HG02759 (cell line): ENCODE measurements at regions not wholly inside any gene's neighbourhood (a gene's known extent, or its start where the extent isn't known, plus 50 kb on each side); places are given as distances from the start of the nearest gene placed in this dataset.

ENCODE experiments used
- ATAC-seq: cut with Tn5 transposase; IDR thresholded peaks from one replicate; pipeline ENCODE4 v1.9.1; 2021; ENCODE audit warnings: mild to moderate bottlenecking, moderate library complexity; ENCODE audit not compliant: unreplicated experiment

- no peak for ATAC-seq
Observed at GRCh38 chr6:126526996-126527606, 187.2 kb downstream of the CENPW start.

DNA sequence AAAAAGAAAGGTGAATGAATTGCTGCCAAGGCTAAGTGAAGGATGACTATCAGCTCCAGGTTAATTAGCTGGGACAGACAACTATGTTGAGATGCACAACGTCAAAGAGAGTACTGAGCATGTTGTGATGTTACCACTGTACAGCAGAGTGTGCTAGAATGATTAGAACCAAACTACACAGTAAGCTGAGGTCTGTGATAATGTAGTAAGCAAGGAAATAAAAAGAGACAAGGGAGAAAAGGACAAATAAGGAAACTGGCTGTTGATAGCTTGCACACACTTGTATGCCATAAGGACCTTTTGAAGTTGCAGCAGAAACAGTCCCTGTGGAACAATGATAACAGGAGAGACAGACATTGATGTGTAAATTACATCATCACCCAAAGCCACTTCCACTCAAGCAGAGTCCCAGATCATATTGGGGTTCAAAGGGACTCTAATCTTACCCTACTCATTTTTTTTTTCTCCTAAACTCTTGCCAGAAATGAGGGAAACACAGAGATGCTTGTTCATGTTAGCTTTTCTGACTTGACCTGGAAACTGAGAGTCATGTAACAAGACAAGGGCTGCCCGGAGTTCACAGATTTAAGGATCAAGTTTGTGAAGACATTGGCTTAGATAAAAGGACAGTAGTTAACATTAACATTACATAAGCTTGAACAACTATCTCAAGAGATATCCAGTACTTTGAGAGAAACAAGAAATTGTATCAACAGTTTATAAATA lies 189.9 kb downstream of the CENPW start:
- ATAC-seq = no peak

GRCh38 chr6:126530775-126531174 lies 190.9 kb downstream of the CENPW start:
- no peak for ATAC-seq

DNA sequence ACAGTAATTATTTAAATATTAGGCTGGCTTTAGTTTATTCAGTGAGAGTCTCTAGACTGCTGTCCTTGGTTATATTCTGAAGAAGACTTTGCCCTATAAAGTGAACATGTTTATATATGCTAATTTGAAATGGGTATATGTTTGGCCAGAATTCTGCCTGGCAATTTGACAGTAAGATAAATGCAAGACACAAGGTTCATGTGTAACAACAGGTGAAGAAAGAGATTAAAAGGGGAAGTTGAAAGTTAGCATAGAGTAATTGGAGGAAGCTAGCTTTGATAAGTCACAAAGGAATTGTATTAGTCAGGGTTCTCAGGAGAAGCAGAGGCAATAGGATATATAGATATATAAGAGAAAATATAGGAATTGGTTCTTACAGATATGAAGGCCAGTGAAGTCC lies 191.4 kb downstream of the CENPW start:
- ATAC-seq = no peak

GRCh38 chr6:126531840-126532239 lies 191.9 kb downstream of the CENPW start:
- peak; percentile 85 for ATAC-seq

DNA sequence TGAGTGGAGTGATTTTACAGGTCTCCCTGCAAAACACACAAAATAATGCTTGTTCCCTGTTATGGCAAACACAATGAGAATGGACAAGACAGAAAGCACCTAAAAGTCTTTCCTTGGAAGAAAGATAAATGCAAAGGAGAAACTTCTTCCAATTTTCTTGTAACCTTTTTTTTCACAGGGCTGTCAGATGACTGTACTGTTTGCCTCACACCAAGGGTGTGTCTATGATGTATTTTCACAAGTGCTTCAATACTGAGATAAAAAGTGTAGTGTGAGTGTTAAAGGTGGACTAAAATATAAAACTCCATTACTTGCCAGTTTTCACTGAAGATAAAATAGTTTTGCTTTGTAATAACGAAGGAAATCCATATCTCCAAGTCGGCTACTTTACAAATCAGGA lies 194.5 kb downstream of the CENPW start:
- ATAC-seq = no peak

DNA sequence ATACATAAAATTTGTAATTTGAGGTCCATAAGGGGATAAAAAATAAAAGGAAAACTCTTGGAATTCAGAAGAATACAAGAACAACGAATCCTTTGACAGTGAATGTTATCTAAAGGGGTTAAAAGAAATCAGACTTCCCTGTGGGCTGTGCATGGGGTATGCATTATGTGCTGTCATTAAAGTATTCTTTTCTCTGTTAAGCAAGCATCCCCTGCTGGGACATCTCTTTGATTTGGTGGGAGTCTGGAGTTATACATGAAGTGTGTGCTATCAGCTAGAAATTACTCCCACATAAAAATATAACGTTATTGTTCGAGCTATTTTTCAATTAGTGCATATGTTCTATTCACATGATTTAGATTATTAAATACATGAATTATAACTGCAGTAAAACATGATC lies 195.2 kb downstream of the CENPW start:
- ATAC-seq = no peak

- no peak for ATAC-seq
Observed at GRCh38 chr6:126535595-126535994, 195.7 kb downstream of the CENPW start.

GRCh38 chr6:126537061-126537816 lies 197.3 kb downstream of the CENPW start:
- no peak for ATAC-seq

- no peak for ATAC-seq
Observed at GRCh38 chr6:126539022-126539421, 199.1 kb downstream of the CENPW start.

DNA sequence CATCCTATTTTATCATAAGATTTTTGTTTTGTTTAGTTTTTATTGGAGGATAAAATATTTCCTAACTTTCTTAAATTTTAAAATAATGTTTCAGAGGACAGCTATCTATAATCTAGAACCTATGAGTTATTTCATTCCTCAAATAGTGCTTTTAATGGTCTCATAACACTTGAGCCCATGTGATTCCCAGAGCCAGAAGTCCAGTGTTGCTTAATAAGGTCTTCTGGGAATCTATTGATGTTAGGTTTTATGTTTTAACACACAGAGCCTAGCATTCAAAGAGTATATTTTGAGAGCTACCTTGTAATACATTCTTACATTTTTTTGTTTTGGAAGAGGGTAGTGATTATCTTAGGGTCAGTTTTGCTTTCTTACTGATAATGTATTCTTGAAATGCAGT lies 200.2 kb downstream of the CENPW start:
- no peak for ATAC-seq

DNA sequence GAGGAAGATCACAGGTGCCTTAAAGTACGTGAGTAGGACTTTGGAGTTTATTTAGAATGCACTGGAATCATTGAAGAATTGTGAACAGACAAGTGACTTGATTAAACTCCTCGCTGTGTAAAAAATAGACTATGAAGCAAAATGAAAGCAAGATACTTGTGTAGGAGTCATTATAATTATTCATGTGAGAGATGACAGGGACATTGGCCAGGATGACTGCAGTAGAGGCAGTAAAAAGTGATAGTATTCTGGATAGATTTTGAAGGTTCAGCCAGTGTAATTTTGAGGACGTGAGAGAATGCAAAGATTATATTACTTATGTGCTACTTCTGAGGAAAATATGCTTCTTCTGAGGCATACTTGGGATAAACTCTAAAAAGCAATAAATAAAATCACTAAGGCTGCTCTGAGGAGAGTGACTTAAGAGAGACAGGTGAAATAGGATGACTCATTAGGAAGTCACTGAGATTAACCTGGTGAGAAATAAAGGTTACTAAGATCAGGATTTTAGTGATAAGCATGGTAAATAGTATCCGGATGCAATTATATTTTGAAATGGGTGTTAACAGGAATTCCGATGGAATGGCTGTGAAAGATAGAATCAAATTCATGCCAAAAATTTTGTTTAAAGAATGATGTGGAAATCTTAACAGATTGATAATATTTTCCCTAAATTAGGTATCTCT lies 202.0 kb downstream of the CENPW start:
- ATAC-seq = no peak

DNA sequence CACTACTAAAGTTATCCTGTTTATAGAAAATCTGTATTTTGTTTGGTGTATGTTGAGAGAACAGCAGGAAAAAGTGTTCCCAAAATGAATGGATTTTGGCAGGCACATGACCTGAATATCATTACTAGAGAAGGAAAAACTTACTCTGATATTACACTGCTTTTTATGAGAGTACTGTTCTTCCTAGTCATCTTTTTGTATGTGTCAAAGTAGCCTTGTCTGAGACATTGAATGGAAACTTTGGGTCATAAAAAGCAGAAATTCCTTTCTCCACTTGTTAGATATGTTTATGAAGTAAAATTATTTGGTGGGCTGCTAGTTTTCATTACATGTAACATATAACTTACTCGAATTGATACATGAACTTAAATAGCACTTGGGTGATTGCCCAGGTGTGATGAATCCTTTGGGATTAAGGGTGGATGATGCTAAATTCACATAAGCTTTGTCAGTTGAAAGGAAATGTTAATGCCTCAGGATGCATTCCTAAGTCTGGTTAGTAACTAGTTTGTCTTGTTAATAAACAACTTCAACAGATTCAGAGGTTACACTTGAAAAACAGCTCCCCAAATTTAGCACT lies 206.7 kb downstream of the CENPW start:
- no peak for ATAC-seq

- no peak for ATAC-seq
Observed at GRCh38 chr6:126548300-126548699, 208.4 kb downstream of the CENPW start.

- ATAC-seq = peak; percentile 42
Observed at GRCh38 chr6:126550323-126550722, 210.4 kb downstream of the CENPW start.

GRCh38 chr6:126551832-126552231 lies 211.9 kb downstream of the CENPW start:
- no peak for ATAC-seq

DNA sequence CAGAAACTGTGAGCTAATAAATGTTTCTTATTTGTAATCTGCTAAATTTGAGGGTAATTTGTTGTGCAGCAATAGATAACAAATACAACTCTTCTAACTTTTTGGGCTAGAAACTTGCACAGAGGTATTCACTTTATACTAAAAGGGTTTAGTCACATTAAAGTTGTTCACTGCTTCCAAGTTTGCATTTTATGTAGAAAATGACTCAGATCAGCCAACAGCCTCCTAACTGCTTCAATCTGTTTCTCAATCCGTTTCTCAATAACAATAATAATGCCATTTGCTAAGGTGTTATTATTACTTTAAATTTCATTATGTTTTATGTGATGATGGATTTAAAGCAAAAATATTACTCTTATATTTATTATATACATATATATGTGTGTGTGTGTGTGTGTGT lies 213.9 kb downstream of the CENPW start:
- no peak for ATAC-seq

DNA sequence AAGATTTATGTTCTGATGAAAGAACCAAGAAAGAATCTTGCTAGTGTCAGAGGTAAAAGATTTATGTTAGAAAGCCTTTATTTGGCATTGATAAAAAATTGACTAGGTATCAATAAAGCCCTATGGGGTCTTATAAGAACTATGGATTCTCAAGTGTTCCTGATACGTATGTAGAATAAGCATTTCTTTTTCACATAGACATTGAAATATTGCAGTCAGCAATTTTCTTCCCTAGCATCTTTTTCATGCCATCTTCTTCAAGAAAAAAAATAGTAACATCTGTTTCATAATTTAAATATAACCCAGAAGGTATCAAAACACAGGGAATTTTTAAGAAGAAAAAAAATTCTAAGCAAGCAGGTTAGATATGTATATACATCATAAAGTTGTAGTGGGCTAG lies 230.6 kb downstream of the CENPW start:
- no peak for ATAC-seq

- ATAC-seq = no peak
Observed at GRCh38 chr6:126574301-126574700, 234.4 kb downstream of the CENPW start.

- no peak for ATAC-seq
Observed at GRCh38 chr6:126581316-126581715, 241.4 kb downstream of the CENPW start.

GRCh38 chr6:126600258-126600916 lies 260.5 kb downstream of the CENPW start:
- ATAC-seq = no peak
